Pancreas (tissue), 10 donors: ENCODE measurements at regions not wholly inside any gene's neighbourhood (a gene's known extent, or its start where the extent isn't known, plus 50 kb on each side); places are given as distances from the start of the nearest gene placed in this dataset.

Experiments
- ATAC-seq, 4 donors: fragments of 200-7000 bp; cut with Tn5 transposase; one replicate each; pipeline versions ENCODE4 v1.8.0 to v1.9.1; 2020; ENCODE audit warnings: mild to moderate bottlenecking in 4 of 4, moderate library complexity in 4 of 4
- DNase-seq, 6 donors: peaks; one replicate each; pipeline ENCODE4 v3.0.0-alpha.2; 2020
- FAIRE-seq: peaks from 2 replicates; lab custom pipeline; 2012; peaks lifted over from hg19 to GRCh38; lab: Jason Lieb, UNC
- H3K27ac ChIP-seq, 4 donors: fragments of 200-600 bp; sonication (generic); 1 replicate in 3 of 4; 2 replicates in 1 of 4; pipeline versions ENCODE4 v1.5.0 to v1.8.0; 2020
- H3K27me3 ChIP-seq, 4 donors: fragments of 200-600 bp; one replicate each; pipeline ENCODE4 v1.8.0; 2021
- H3K36me3 ChIP-seq, 3 donors: fragments of 200-600 bp; sonication (generic) in 1 of 3; one replicate each; pipeline versions ENCODE4 v1.5.0 to v1.8.0; 2020 to 2021
- H3K4me1 ChIP-seq, 3 donors: fragments of 200-600 bp; one replicate each; pipeline ENCODE4 v1.8.0; 2021
- H3K4me3 ChIP-seq, 4 donors: fragments of 200-600 bp; sonication (generic) in 2 of 4; one replicate each; pipeline versions ENCODE4 v1.5.0 to v1.8.0; 2020 to 2021
- H3K9me3 ChIP-seq, 4 donors: fragments of 200-600 bp; one replicate each; pipeline ENCODE4 v1.8.0; 2021
- WGBS, 2 donors: extraction: QIAGEN DNeasy Blood & Tissue Kit; methylation state at CpG; one replicate each; pipeline ENCODE4 v1.1.7; 2013; 5-methylcytosine and 5-hydroxymethylcytosine counted together
- intact Hi-C, 3 donors: fragments of 100-400 bp; cut with DNase I; formaldehyde crosslinking; loops; one replicate each; pipeline versions ENCODE4 v1.11.1 to v1.14.2; 2022
- TF ChIP-seq, protein P1 (sequence below), 4 donors: fragments of 200-600 bp; sonication (generic) in 3 of 4; IDR thresholded peaks; one replicate each; pipeline versions ENCODE4 v1.5.0 to v1.8.0; 2021; ENCODE audit warnings: antibody characterized with exemption in 4 of 4
- donor health status: healthy with polysubstance abuse.
- donor health status: DM: no; HTN: no; CAD: no; lungs with moderate emphysema.
- donor health status: DM: no; HTN: no; CAD: no.
- donor health status: control.
- donor health status: control.
- donor health status: Bipolar disorder and iron deficiency.
- donor health status: DM: yes; HTN: yes; CAD: no.
- donor health status: DM: no; HTN: no; CAD: no.
- donor health status: DM: no; HTN: no; CAD: no.
- donor health status: DM: yes; HTN: yes; CAD: no.

DNA sequence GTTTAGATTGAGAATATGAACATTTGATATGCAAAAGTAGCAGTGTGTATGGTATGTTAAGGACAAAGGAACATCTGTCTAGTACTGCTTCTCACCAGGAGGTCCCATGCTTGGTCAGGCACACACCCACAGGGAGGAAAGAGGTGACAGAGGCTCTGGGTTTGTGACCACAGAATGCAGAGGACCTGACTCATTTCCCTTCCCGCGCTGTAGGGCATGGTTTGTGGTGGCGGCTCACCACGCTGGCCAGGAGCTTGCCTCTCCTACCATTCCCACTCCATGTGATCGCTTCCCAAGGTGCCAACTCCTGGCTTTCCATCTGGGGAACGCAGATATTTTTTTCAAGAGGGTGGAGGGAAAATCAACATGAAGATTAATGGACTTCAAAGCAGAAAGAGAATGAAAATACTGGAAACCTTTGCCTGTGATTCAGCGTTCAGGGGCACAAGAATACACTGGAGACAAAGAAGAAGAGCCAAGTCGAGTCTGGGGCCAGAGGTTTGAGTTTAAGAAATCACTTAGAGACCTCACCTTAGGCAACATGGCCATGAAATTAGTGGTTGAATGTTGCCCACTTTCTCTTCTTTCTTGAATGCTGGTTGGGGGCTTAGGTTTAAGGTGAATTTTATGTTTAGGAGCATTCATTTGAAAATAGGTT, 477.8 kb downstream of the CCDC171 start:
- FAIRE-seq (no peak), DNase-seq (no peak), ATAC-seq (no peak)
- Histone ChIP-seq H3K9me3 (no peaks in the 10 kb centered on the region), H3K4me1 (no peaks in the 10 kb centered on the region), H3K4me3 (no peak overlapping the region), H3K36me3 (no peaks in the 10 kb centered on the region), H3K27ac (no peak overlapping the region), H3K27me3 (no peaks in the 10 kb centered on the region)
- intact Hi-C loops = no loop called here
- TF ChIP-seq, protein P1, sequence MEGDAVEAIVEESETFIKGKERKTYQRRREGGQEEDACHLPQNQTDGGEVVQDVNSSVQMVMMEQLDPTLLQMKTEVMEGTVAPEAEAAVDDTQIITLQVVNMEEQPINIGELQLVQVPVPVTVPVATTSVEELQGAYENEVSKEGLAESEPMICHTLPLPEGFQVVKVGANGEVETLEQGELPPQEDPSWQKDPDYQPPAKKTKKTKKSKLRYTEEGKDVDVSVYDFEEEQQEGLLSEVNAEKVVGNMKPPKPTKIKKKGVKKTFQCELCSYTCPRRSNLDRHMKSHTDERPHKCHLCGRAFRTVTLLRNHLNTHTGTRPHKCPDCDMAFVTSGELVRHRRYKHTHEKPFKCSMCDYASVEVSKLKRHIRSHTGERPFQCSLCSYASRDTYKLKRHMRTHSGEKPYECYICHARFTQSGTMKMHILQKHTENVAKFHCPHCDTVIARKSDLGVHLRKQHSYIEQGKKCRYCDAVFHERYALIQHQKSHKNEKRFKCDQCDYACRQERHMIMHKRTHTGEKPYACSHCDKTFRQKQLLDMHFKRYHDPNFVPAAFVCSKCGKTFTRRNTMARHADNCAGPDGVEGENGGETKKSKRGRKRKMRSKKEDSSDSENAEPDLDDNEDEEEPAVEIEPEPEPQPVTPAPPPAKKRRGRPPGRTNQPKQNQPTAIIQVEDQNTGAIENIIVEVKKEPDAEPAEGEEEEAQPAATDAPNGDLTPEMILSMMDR (IDR thresholded peaks at IDR 0.05) = no peak
- 82 to 87% methylated on average over 8 of the region's 8 CpGs for WGBS, 2 donors

DNA sequence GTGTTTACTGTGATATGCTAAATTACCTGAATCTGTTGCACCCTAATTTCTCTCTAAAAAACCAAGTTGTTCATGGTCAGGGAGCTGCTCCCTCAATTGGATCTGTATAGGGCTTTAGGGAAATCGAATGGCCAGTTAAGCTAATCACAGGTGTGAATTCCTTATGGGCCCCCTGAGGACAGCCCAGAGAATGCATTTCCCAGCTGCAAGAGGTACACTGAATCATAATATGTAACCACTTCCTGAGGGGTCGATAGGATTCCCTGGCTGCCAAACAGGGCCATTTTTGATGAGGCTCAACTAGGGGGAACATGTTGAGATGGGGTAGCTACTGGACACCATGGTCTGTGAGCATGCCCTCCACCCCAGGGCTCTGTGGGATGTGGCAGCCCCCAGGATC, 478.6 kb downstream of the CCDC171 start:
- Histone ChIP-seq H3K4me1 (no peaks in the 10 kb centered on the region), H3K4me3 (no peak overlapping the region), H3K36me3 (no peaks in the 10 kb centered on the region), H3K27ac (no peak overlapping the region), H3K9me3 (no peaks in the 10 kb centered on the region), H3K27me3 (no peaks in the 10 kb centered on the region)
- TF ChIP-seq, protein P1 (IDR thresholded peaks at IDR 0.05) = no peak
- ATAC-seq (no peak), DNase-seq (no peak), FAIRE-seq (no peak)
- 34 to 40% methylated on average over 2 of the region's 2 CpGs for WGBS, 2 donors
- intact Hi-C loops = no loop called here

DNA sequence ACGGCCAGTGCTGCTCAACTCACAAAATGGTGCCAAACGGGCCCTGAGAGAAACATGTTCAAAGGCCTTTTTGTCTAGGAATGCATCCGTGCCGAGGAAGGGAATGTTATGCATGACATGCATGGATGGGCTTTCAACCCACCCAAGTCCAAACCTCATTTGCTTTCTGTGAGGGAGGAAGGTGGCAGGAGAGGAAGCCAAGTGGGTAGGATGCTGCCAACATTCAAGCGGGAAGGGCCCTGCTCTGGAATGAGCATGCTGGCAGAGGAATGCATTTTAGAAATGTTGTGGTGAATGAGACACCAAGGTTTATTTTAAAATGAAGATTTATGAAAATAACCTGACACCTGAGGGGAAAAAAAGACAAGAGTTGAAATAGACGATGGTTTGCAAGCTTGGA, 479.1 kb downstream of the CCDC171 start:
- Histone ChIP-seq H3K4me3 (no peak overlapping the region), H3K36me3 (no peaks in the 10 kb centered on the region), H3K27me3 (no peaks in the 10 kb centered on the region), H3K27ac (no peak overlapping the region), H3K4me1 (no peaks in the 10 kb centered on the region), H3K9me3 (no peaks in the 10 kb centered on the region)
- 84 to 88% methylated on average over 6 of the region's 6 CpGs for WGBS, 2 donors
- FAIRE-seq (no peak), ATAC-seq (no peak), DNase-seq (no peak)
- TF ChIP-seq, protein P1 (IDR thresholded peaks at IDR 0.05) = no peak
- intact Hi-C loops = no loop called here

DNA sequence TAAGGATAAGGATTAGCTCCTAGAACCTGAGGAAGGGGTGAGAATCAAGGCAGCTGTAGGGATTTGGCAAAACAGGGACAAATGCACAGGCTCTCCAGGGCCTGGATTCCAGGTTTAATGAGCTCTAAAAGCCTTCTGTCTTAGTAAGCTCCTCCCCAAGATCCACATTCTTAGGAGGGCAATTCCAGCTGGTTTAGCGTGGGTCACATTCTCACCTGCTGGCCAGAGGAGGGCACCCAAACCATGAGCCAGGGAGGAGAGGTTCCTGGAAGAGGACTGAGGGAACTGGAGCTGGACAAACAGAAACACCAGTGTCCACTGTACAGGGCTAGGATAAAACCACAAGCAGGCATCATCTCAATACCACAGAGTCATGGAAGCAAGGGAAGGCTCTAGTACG, 480.0 kb downstream of the CCDC171 start:
- TF ChIP-seq, protein P1 (IDR thresholded peaks at IDR 0.05) = no peak
- no peak overlapping the region for H3K4me3 ChIP-seq
- ATAC-seq (no peak), FAIRE-seq (no peak), DNase-seq (no peak)
- no peaks in the 10 kb centered on the region for H3K27me3 ChIP-seq
- intact Hi-C loops = no loop called here
- 77 to 78% methylated on average over 2 of the region's 2 CpGs for WGBS, 2 donors
- H3K36me3 ChIP-seq = no peaks in the 10 kb centered on the region
- H3K9me3 ChIP-seq = no peaks in the 10 kb centered on the region
- no peaks in the 10 kb centered on the region for H3K4me1 ChIP-seq
- no peak overlapping the region for H3K27ac ChIP-seq

DNA sequence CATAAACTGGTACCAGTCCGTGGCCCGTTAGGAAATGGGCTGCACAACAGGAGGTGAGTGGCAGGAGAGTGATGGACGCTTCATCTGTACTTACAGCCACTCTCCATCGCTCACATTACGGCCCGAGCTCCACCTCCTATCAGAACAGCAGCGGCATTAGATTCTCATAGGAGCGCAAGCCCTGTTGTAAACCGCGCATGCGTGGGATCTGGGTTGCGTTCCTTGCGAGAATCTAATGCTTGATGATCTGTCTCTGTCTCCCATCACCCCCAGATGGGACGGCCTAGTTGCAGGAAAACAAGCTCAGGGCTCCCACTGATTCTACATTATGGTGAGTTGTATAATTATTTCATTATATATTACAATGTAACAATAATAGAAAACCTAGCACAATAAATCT, 480.4 kb downstream of the CCDC171 start:
- Histone ChIP-seq H3K9me3 (no peaks in the 10 kb centered on the region), H3K36me3 (no peaks in the 10 kb centered on the region), H3K4me1 (no peaks in the 10 kb centered on the region), H3K27me3 (no peaks in the 10 kb centered on the region), H3K4me3 (no peak overlapping the region), H3K27ac (no peak overlapping the region)
- FAIRE-seq (no peak), DNase-seq (no peak), ATAC-seq (no peak)
- 93 to 96% methylated on average over 14 of the region's 14 CpGs for WGBS, 2 donors
- intact Hi-C loops = no loop called here
- TF ChIP-seq, protein P1 (IDR thresholded peaks at IDR 0.05) = no peak
